ENCODE measurements at regions not wholly inside any gene's neighbourhood (a gene's known extent, or its start where the extent isn't known, plus 50 kb on each side); places are given as distances from the start of the nearest gene placed in this dataset.

DNA sequence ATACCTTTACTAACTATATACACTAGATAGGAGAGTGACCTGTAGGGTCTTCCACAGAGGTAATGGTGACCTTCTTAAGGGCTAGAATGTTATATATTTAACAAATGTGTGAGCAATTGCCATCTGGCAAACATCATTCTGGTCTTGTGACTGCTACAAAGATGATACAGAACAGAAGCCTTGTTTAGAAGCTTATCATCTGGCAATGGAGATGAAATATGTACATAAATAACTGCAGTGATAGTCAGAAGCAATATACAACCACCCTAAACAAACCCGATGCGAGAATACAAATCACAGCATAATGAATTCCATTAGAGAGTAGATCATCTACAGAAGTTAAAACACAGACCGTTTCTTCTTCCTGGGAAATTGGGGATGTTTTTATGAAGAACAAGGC, 952.7 kb upstream of the SLIT2 start:
- intact Hi-C loops (cut with DNase I), result no loop called here
- H3K9me3 ChIP-seq, result no peaks in the 10 kb centered on the region
- no peak overlapping the region for H3K4me3 ChIP-seq
- no peaks in the 10 kb centered on the region for H3K36me3 ChIP-seq (replicated peaks in 1 of 2; ENCODE audit: insufficient read depth in 1 of 2, low read depth in 2 of 2)
- H3K4me1 ChIP-seq, result no peaks in the 10 kb centered on the region
- ATAC-seq (no peak), DNase-seq (no peak)
- WGBS, 2 donors, result 43 to 46% methylated on average over 3 of the region's 3 CpGs
- H3K27me3 ChIP-seq, result no peaks in the 10 kb centered on the region
- H3K27ac ChIP-seq, result no peak overlapping the region
- TF ChIP-seq, protein P1, sequence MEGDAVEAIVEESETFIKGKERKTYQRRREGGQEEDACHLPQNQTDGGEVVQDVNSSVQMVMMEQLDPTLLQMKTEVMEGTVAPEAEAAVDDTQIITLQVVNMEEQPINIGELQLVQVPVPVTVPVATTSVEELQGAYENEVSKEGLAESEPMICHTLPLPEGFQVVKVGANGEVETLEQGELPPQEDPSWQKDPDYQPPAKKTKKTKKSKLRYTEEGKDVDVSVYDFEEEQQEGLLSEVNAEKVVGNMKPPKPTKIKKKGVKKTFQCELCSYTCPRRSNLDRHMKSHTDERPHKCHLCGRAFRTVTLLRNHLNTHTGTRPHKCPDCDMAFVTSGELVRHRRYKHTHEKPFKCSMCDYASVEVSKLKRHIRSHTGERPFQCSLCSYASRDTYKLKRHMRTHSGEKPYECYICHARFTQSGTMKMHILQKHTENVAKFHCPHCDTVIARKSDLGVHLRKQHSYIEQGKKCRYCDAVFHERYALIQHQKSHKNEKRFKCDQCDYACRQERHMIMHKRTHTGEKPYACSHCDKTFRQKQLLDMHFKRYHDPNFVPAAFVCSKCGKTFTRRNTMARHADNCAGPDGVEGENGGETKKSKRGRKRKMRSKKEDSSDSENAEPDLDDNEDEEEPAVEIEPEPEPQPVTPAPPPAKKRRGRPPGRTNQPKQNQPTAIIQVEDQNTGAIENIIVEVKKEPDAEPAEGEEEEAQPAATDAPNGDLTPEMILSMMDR (IDR thresholded peaks at IDR 0.05), result no peak
- no peak for TF ChIP-seq POLR2A (IDR thresholded peaks at IDR 0.05)

DNA sequence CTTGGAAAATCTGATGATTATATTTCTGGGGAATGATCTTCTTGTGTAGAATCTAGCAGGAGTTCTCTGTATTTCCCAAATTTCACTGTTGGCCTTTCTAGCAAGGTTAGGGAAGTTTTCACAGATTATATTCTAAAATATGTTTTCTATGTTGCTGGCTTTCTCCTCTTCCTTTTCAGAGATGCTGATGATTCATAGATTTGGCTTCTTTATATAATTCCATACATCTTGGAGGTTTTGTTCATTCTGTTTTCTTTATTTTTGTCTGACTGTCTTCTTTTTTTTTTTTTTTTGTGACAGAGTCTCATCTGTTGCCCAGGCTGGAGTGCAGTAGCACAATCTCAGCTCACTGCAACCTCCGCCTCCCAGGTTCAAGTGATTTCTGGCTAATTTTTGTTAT, 957.9 kb upstream of the SLIT2 start:
- peaks cover 0 to 9% (median 0%) of the 10 kb centered on the region in 3 donors for H3K9me3 ChIP-seq
- DNase-seq, result no peak
- H3K27ac ChIP-seq, result no peak overlapping the region
- no peaks in the 10 kb centered on the region for H3K4me1 ChIP-seq
- intact Hi-C loops (cut with DNase I), result no loop called here
- TF ChIP-seq, protein P1 (IDR thresholded peaks at IDR 0.05), result no peak
- no peaks in the 10 kb centered on the region for H3K36me3 ChIP-seq (replicated peaks in 1 of 2; ENCODE audit: insufficient read depth in 1 of 2, low read depth in 2 of 2)
- no peak overlapping the region for H3K4me3 ChIP-seq
- WGBS, 2 donors, result 81 to 86% methylated on average over 1 of the region's 1 CpG
- no peaks in the 10 kb centered on the region for H3K27me3 ChIP-seq
- no peak for ATAC-seq

DNA sequence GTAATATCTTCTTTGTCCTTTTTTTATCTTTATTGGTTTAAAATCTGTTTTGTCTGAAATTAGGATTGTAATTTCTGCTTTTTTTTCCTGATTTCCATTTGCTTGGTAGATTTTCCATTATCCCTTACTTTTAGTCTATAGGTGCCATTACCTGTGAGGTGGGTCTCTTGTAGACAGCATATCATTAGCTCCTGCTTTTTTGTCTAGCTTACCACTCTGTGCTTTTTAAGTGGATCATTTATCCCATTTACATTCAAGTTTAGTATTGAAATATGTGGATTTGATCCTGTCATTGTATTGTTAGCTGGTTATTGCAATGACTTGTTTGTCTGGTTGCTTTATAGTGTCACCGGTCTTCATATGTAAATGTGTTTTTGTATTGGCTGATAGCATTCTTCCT, 958.6 kb upstream of the SLIT2 start:
- no peaks in the 10 kb centered on the region for H3K36me3 ChIP-seq (replicated peaks in 1 of 2; ENCODE audit: insufficient read depth in 1 of 2, low read depth in 2 of 2)
- intact Hi-C loops (cut with DNase I), result no loop called here
- no peak overlapping the region for H3K27ac ChIP-seq
- 27 to 92% methylated on average over 1 of the region's 1 CpG for WGBS, 2 donors
- ATAC-seq (no peak), DNase-seq (no peak)
- no peaks in the 10 kb centered on the region for H3K4me1 ChIP-seq
- TF ChIP-seq POLR2A (IDR thresholded peaks at IDR 0.05), result no peak
- TF ChIP-seq, protein P1 (IDR thresholded peaks at IDR 0.05), result no peak
- no peaks in the 10 kb centered on the region for H3K27me3 ChIP-seq
- no peak overlapping the region for H3K4me3 ChIP-seq
- H3K9me3 ChIP-seq, result peaks cover 0 to 9% (median 0%) of the 10 kb centered on the region in 3 donors

DNA sequence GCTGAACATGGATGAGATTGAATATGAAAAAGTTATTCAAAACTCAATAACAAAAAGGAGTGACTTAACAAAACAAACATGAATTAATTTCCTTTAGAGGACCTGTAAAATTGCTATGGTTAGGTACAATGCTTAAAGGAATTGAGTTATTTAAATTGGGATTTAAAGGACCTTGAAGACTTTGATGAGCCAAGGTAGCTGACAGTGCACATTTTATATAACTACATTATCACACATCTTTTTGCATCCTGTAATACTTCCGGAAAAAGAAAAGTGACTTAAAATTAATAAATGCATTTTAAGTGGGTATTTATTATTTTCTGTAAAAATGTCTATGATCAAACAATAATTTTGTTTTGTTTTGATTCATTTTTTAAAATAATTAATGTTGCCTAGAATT, 964.8 kb upstream of the SLIT2 start:
- Histone ChIP-seq H3K4me1 (no peaks in the 10 kb centered on the region), H3K36me3 (replicated peaks in 1 of 2; ENCODE audit: insufficient read depth in 1 of 2, low read depth in 2 of 2) (no peaks in the 10 kb centered on the region), H3K27ac (no peak overlapping the region), H3K27me3 (no peaks in the 10 kb centered on the region), H3K9me3 (no peaks in the 10 kb centered on the region), H3K4me3 (no peak overlapping the region)
- WGBS, 2 donors, result 72 to 74% methylated on average over 1 of the region's 1 CpG
- ATAC-seq (no peak), DNase-seq (no peak)
- TF ChIP-seq POLR2A (IDR thresholded peaks at IDR 0.05), result no peak
- TF ChIP-seq, protein P1 (IDR thresholded peaks at IDR 0.05), result no peak
- intact Hi-C loops (cut with DNase I), result no loop called here

DNA sequence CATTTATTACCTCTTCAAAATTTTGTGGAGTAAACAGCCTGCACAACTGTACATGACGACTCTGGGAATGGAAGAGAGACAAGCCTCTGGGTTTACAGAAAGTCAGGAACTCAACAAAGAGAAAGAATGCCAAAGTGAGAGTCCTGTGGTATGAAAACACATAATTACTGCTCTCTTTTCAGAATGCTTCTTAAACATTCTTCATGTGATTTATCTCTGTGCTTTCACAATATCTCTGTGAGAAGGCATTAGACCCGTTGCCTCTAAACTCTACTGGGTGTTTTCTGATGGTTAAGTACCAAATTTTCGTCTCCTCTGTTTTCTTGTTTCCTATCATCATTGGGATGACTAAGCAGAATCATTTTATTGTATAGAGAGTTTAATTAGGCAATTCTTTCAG, 966.6 kb upstream of the SLIT2 start:
- Histone ChIP-seq H3K36me3 (replicated peaks in 1 of 2; ENCODE audit: insufficient read depth in 1 of 2, low read depth in 2 of 2) (no peaks in the 10 kb centered on the region), H3K4me1 (no peaks in the 10 kb centered on the region), H3K27me3 (no peaks in the 10 kb centered on the region), H3K9me3 (no peaks in the 10 kb centered on the region), H3K4me3 (no peak overlapping the region), H3K27ac (no peak overlapping the region)
- ATAC-seq, result no peak
- TF ChIP-seq, protein P1 (IDR thresholded peaks at IDR 0.05), result no peak
- TF ChIP-seq POLR2A (IDR thresholded peaks at IDR 0.05), result no peak
- intact Hi-C loops (cut with DNase I), result no loop called here
- DNase-seq, result no peak
- WGBS, 2 donors, result 27 to 34% methylated on average over 3 of the region's 3 CpGs
